Colonic mucosa (tissue), 4 donors: ENCODE measurements at regions not wholly inside any gene's neighbourhood (a gene's known extent, or its start where the extent isn't known, plus 50 kb on each side); places are given as distances from the start of the nearest gene placed in this dataset.
"Not testable (repeated sequence)": the region's sequence is repeated elsewhere in the genome, so short reads cannot be mapped to it uniquely, and the experiment has no call there.

Experiments used
- DNase-seq: peaks from one replicate; pipeline ENCODE4 v3.0.0-alpha.2; 2020
- H3K27ac ChIP-seq: fragments of 200-600 bp; one replicate; pipeline ENCODE4 v1.8.0; 2021
- H3K27me3 ChIP-seq: fragments of 200-600 bp; one replicate; pipeline ENCODE4 v1.8.0; 2021
- H3K36me3 ChIP-seq: fragments of 200-600 bp; one replicate; pipeline ENCODE4 v1.8.0; 2021
- H3K4me1 ChIP-seq: fragments of 200-600 bp; one replicate; pipeline ENCODE4 v1.8.0; 2021; ENCODE audit warnings: mild to moderate bottlenecking
- H3K4me3 ChIP-seq: fragments of 200-600 bp; one replicate; pipeline ENCODE4 v1.8.0; 2021
- H3K9ac ChIP-seq, 2 donors: one replicate each; pipeline ENCODE4 v1.7.0; 2013; ENCODE audit warnings: control low read depth in 2 of 2, low read depth in 2 of 2, low read length in 2 of 2
- H3K9me3 ChIP-seq: fragments of 200-600 bp; one replicate; pipeline ENCODE4 v1.8.0; 2021
- CTCF ChIP-seq: fragments of 200-600 bp; IDR thresholded peaks from one replicate; pipeline ENCODE4 v1.8.0; 2022; ENCODE audit warnings: antibody characterized with exemption, mild to moderate bottlenecking
- intact Hi-C: fragments of 100-400 bp; cut with DNase I; formaldehyde crosslinking; loops from one replicate; pipeline ENCODE4 v1.14.1; 2022
- donor health status: healthy.
- donor health status: DM: no; HTN: no; CAD: no.
- donor health status: DM: no; HTN: no; CAD: no.

GRCh38 chr5:112555197-112555596 lies 136.1 kb upstream of the EPB41L4A start:
- intact Hi-C loops = loop anchor here (10.0 kb wide), 1 partner anchor 370 kb away; the partner anchor contains the start of gene REEP5
- Histone ChIP-seq H3K4me3 (no peak overlapping the region), H3K9ac (no peak overlapping the region), H3K27me3 (no peaks in the 10 kb centered on the region), H3K27ac (no peak overlapping the region), H3K4me1 (no peaks in the 10 kb centered on the region), H3K36me3 (no peaks in the 10 kb centered on the region), H3K9me3 (no peaks in the 10 kb centered on the region)
- TF ChIP-seq CTCF = no peak
- DNase-seq = no peak

- no peak for TF ChIP-seq CTCF
- H3K27ac ChIP-seq = no peak overlapping the region
- H3K4me3 ChIP-seq = no peak overlapping the region
- H3K4me1 ChIP-seq = no peaks in the 10 kb centered on the region
- DNase-seq = no peak
- intact Hi-C loops = loop anchor here (10.0 kb wide), 1 partner anchor 369 kb away; the partner anchor contains the start of gene REEP5
- H3K27me3 ChIP-seq = no peaks in the 10 kb centered on the region
- H3K9me3 ChIP-seq = no peaks in the 10 kb centered on the region
- no peaks in the 10 kb centered on the region for H3K36me3 ChIP-seq
- H3K9ac ChIP-seq = no peak overlapping the region
Observed at GRCh38 chr5:112555691-112556090, 136.6 kb upstream of the EPB41L4A start.

- H3K4me3 ChIP-seq, H3K27ac ChIP-seq, H3K4me1 ChIP-seq, H3K36me3 ChIP-seq, H3K9me3 ChIP-seq, DNase-seq, H3K9ac ChIP-seq, H3K27me3 ChIP-seq: not testable (repeated sequence)
- intact Hi-C loops = loop anchor here (10.0 kb wide), 1 partner anchor 365 kb away; the partner anchor contains the start of gene REEP5
Observed at GRCh38 chr5:112559501-112559900, 140.4 kb upstream of the EPB41L4A start.

- Histone ChIP-seq H3K4me1 (no peaks in the 10 kb centered on the region), H3K27me3 (no peaks in the 10 kb centered on the region), H3K9me3 (no peaks in the 10 kb centered on the region), H3K27ac (no peak overlapping the region), H3K9ac (no peak overlapping the region), H3K4me3 (no peak overlapping the region), H3K36me3 (no peaks in the 10 kb centered on the region)
- intact Hi-C loops = no loop called here
- TF ChIP-seq CTCF = no peak
- no peak for DNase-seq
Observed at GRCh38 chr5:112560371-112560770, 141.3 kb upstream of the EPB41L4A start.

GRCh38 chr5:112563169-112563826 lies 144.2 kb upstream of the EPB41L4A start:
- TF ChIP-seq CTCF = no peak
- H3K4me3 ChIP-seq = no peak overlapping the region
- DNase-seq = no peak
- no peak overlapping the region for H3K27ac ChIP-seq
- H3K4me1 ChIP-seq = no peaks in the 10 kb centered on the region
- intact Hi-C loops = no loop called here
- H3K9me3 ChIP-seq = no peaks in the 10 kb centered on the region
- no peak overlapping the region for H3K9ac ChIP-seq
- no peaks in the 10 kb centered on the region for H3K36me3 ChIP-seq
- no peaks in the 10 kb centered on the region for H3K27me3 ChIP-seq

GRCh38 chr5:112566251-112566650 lies 147.2 kb upstream of the EPB41L4A start:
- no peak for DNase-seq
- Histone ChIP-seq H3K4me1 (no peaks in the 10 kb centered on the region), H3K9me3 (no peaks in the 10 kb centered on the region), H3K27me3 (no peaks in the 10 kb centered on the region), H3K9ac (no peak overlapping the region), H3K27ac (no peak overlapping the region), H3K4me3 (no peak overlapping the region), H3K36me3 (no peaks in the 10 kb centered on the region)
- intact Hi-C loops = no loop called here
- TF ChIP-seq CTCF = no peak
